Stimulated activated CD4-positive, alpha-beta T cell treated with anti-CD3 and anti-CD28 coated beads, Interleukin-15, amount 100 ng/mL, for 48 hours (primary cell): ENCODE measurements at regions not wholly inside any gene's neighbourhood (a gene's known extent, or its start where the extent isn't known, plus 50 kb on each side); places are given as distances from the start of the nearest gene placed in this dataset.
"Not testable (repeated sequence)": the region's sequence is repeated elsewhere in the genome, so short reads cannot be mapped to it uniquely, and the experiment has no call there.

Experiments used
- DNase-seq, 2 donors: peaks; one replicate each; pipeline ENCODE4 v3.0.0-alpha.2; 2020; ENCODE audit warnings: low read depth in 2 of 2

DNA sequence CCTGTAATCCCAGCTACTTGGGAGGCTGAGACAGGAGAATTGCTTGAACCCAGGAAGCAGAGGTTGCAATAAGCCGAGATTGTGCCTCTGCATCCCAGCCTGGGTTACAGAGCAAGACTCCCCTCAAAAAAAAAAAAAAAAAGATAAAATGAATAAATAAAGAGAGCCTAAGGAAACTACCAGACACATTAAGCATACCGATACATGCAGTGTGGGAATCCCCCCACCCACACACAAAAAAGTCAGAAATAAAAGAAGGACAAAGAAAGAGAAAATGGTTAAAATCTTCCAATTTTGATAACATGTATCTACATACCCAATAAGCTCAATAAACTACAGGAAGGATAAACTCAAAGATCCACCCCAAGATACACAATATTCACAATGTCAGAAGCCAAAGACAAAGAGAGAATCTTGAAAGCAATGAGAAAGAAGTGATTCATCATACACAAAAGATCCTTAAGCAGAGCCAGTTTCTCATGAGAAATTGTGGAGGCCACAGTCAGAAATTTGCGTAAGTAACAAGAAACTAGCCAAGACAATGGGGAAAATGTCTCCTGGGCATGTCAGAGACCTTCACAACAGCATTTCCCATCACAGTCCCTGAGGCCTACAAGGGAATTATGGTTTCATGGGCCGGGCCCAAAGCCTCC, 1197.0 kb downstream of the AMY1C start:
- no peak for DNase-seq

DNA sequence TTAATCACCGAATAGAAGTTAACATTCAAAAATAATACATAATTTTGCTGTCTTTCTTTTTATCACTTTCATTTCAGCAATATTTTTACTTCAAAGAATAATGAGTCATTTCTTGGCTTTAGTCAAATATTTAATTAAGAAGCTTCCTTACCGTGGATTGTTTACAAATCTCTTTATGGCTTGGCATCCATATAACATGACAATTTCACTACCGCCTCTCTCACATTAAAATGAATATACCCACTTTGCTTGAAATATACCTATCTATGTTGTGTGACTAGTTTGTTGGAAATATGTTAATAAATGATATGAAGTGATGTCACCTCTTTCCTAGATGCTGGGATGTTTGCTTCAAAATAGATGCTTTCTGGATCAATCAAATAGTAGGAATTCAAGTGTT, 1203.9 kb downstream of the AMY1C start:
- no peak for DNase-seq

DNA sequence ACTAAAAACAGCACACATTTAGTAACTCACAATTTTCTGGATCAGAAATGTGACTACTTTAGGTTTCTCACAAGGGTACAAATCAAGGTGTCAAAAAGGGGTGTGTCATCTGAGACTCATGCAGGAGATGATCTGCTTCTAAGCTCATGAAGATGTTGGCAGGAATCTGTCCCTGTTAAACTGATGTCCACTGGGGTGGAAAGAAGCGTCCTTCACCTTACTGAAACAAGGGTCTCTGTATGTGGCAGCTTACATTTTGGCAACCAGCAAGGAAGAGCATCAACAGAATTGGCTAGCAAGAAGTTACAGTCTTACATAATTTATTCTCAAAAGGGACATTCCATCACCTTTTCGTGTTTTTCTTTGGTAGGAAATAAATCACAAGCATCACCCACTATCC, 1223.8 kb downstream of the AMY1C start:
- no peak for DNase-seq

DNA sequence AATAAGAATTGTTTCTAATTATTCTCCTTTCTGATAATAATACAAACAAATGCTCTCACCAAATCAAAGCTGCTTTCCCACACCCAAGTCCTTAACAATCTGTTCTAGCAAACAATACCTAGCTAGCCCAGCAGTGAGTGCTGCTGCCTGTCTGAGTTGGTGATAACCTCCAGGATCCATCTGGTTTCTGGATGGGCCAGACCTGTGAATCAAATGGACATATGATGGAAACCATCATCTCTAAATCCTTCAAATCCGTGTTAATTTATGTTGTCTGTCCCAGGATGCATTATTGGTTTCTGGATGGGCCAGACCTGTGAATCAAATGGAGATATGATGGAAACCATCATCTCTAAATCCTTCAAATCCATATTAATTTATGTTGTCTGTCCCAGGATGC, 1230.0 kb downstream of the AMY1C start:
- no peak for DNase-seq

DNA sequence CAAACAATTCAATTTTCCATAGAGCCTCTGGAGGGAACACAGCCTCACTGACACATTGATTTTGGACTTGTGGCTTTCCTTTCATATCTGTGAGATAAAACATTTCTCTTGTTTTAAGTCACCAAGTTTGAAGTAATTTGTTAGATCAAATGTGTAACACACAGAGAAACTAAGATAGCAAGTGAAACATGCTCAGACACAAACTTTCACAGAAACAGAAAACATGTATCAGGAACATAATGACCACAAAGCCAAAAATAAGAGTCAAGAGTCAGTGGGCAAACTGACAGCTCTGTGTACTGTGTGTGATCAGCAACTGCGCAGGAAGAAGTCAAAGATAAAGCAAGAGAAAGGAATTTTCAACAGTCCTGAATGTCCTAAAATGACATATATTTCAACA, 1237.5 kb downstream of the AMY1C start:
- no peak for DNase-seq

DNA sequence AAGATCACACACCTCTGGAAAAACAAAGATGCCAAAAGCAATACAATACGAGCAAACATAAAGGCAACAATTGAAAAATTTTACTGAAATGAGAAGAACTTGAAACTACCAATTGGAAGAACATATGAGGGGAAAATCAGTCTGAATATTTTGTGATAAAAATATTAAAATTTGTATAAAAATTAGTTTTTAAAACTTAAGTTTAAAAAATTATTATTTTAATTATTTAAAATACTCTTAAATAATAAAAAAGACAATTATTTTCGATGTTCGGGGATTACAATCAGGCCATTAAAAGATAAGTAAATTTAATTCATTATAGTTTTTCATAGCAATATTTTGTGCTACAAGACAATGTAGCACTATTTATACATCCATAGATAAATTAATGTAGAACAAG, 1239.3 kb downstream of the AMY1C start:
- DNase-seq, result no peak

DNA sequence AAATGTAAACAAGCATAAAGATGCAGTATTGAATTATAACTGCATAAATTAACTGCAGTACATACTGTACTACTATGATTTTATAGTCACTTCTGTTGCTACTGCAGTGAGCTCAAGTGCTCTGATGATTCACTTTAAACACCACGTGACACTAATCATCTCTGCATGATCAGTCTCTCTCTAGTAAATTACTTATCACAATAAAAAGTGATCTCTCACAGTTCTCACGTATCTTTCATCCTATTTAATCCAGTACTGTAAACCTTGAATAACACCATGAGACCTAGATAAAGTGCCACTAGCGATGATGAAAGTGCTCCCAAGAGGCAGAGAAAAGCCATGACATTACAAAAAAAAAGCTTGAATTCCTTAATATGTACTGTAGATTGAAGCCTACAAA, 1242.0 kb downstream of the AMY1C start:
- no peak for DNase-seq

DNA sequence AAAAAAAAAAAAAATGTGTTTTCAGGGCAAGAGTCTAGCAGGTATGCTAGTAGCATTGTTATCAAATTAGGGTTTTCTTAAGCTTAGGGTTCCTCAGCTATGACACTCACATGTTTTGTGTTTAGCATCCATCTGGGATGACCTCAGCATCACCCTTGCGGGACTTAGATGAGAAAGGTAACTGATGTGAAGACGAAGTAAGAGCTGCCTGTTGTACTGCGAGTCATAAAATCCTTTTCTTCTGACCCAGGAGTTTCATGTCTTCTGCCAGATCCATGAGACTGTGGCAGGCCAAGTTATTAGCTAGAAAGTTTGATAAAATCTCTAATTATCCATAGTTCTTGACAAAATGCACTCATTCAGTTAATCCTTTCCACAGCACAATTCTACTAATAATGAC, 1251.1 kb downstream of the AMY1C start:
- DNase-seq, result no peak

DNA sequence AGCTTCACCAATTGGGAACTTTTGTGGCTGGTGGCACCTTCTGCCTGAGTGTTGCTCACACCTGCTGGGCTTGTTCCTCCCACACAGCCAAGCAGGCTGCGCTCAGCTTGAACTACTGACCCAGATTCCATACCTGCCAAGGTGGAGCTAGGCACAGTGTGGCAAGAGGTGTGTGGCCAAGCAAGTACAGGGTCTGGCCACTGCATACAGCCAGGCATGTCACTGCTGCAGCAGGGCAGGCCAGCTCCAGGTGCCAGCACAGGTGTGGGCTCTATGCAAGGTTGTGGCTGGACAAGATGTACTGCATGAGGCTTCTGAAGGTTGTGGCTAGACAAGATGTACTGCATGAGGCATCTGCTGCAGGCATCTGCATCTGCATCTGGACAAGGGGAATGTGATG, 1254.8 kb downstream of the AMY1C start:
- DNase-seq, result no peak

DNA sequence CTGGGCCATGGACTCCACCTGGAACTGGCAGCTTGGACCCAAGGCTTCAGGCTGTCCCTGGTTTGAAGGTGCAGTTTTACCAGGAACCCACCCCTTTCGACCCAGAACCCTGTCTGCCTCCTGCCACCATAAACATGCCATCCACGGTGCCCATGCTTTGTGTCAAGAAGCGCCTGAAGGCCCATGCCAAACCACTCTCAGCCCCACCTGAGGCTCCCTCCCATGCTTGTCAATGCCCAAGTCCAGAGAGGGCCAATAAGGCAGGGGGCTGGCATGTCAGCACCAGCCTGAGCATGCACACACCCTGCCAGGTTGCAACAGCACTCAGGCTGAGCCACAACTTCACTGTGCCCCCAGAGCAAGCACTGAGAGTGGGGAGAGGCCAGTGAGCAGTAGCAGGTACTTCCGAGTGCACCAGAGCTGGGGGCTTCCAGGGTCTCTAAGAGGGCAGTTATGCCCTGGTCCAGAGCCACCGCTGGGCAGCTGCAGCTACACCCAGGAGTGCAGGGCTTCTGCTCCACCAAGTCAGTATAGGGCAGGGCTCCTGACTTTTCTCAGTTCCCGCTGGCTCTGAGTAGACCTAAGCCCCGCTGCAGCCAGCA, 1256.0 kb downstream of the AMY1C start:
- no peak for DNase-seq

DNA sequence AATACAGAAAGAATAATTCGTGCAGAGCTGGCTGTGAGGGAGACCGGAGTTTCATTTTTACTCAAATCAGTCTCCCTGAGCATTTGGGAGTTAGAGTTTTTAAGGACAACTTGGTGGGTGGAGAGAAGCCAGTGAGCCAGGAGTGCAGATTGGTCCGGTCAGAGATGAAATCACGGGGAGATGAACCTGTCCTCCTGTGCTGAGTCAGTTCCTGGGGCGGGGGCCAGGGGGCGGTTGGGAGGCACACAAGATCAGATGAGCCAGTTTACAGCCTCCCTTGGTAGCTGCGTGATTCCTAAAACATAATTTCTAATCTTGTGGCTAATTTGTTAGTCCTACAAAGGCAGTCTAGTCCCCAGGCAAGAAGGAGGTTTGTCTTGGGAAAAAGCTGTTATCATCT, 1267.9 kb downstream of the AMY1C start:
- no peak for DNase-seq

DNA sequence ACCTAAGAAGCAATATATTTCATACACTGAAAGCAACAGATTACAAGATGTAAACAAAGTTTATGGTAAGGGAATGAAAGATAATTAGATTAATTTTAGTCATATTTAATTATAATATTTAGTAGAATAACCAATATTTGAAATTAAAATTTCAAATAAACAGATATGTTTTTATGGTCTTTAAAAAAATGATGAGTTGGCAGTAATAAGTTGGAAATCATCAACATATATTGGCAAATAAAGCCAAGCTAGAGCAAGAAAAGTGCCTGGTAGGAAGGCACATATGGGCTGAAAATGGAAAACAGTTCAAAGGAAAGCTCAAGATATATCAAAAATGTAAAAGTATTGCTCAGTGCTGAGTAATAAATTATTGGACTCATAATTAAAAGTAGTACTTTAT, 1274.0 kb downstream of the AMY1C start:
- no peak for DNase-seq

DNA sequence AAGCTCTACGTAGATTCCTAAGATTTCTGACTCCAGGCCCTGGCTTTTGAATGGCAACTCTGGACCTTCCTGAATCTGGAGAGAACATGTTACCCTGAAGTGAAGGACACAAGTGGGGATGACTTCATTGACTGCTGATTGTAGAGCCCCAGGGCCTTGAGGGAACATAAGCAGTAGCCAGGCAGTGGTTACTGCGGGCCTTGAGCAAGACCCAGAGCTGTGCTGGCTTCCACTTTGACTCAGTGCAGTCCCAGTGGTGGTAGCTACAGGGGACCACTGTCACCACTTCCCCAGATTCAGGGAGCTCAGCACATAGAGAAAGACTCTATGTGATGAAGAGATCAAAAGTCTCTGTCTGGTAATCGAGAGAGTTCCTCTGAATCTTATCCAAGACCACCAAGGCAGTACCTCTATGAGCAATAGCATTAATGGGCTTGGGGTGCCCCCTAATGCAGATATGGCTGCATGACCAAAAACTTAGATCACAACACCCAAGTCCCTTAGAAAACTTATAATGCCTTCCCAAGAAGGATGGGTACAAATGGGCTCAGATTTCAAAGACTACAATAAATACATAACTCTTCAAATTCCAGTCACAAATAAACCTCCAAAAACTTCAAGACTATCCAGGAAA, 1278.3 kb downstream of the AMY1C start:
- DNase-seq, result no peak

DNA sequence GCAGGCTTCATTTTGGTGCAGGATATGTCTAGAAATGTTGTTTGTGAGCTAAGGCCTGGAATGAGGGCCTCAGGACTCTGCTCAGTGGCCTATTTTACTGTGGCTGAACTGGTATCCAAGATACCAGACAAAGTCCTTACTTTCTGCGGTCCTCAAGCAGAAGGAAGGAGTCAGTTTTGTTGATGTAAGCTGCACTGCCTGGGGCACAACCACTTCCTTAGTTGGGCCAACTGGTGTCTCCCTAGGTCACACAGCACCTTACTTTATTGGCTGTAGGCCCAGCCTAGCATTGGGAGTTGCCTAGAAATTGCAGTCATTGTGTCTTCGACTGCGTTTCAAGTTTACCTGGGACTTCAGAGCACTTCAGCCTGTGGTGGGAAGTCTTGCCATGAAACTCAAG, 1322.7 kb downstream of the AMY1C start:
- DNase-seq, result no peak

DNA sequence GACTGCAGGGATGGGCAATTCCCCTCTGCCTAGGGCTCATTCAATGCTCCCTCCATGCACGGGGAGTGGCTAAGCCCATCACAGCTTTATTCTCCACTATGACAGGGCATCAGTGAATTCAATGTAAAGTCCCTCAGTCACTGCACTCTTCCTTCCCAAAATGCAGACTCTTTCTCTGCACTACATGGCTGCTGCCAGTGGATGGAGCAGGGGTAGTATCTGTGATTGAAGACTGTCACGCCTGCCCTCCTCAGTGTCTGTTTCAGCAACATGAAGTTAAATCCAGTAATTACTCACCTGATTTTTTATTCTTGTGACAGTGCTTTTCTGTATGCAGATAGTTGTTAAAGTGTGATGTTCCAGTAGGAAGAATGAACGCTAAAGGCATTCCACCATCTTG, 1323.2 kb downstream of the AMY1C start:
- no peak for DNase-seq

DNA sequence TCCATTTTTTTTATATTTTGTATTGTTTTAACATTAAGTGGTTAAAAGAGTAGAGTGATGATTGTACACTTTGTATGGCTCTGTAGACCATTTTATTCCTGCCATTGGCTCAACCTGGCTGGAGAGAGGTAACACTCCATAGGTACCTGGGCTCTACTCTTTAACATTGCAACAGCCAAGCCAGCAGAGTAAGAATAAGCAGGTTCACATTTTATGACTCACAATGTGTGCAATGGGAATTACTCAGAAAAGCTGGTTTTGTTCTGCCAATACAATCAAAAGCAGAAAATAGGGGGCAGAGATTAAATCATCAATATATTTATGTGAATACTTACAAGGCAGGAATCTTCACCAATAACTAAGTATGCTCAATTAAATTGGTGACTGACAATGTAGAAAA, 1324.0 kb downstream of the AMY1C start:
- DNase-seq, result no peak

DNA sequence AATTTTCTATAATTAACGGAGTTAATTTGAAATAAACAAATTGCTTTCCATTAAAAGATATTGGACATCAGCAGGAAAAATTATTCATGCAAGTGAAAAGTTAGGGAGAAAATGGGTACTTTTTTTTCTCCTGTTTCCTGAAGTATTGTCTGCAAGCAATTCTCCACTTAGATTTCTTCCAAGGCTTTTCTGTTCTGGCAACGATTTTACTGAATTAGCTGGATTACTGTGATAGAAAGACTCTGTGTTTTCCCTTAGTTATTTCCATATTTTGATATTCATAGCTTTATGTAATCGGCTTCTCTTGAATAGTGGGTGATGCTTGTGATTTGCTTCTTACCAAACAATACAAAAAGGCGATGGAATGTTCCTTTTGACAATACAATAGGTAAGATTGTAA, 1333.9 kb downstream of the AMY1C start:
- DNase-seq, result no peak

DNA sequence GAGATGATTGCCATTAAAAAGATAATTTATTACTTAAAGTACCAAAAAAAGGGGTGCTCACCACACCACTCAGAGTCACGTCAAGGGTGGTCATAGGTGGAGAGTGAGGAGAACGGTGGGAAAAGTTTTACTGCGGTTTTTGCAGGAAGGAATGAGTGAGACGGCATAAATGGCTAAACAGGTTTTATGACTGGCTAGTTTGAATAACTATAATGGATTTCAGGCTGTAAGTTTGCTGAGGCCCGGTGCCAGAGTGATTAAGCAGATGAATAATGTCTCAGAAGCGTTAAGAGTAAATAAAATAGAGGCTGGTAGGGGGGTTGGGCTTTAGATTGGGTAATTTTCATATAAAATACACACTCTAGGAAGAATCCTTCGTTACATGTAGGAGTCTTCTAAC, 1337.8 kb downstream of the AMY1C start:
- no peak for DNase-seq

DNA sequence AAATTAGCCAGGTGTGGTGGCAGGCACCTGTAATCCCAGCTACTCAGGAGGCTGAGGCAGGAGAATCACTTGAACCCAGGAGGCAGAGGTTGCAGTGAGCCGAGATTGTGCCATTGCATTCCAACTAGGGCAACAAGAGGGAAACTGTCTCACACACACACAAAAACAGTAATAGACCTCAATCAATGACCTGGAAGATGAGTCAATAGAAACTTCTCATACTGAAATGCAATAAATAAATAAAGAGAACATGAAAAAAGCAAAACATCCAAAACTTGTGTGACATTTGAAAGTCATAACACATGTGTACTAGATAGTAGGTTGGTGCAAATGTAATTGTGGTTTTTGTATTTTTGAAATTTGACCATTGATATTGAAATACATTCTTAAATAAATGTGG, 1338.5 kb downstream of the AMY1C start:
- no peak for DNase-seq

DNA sequence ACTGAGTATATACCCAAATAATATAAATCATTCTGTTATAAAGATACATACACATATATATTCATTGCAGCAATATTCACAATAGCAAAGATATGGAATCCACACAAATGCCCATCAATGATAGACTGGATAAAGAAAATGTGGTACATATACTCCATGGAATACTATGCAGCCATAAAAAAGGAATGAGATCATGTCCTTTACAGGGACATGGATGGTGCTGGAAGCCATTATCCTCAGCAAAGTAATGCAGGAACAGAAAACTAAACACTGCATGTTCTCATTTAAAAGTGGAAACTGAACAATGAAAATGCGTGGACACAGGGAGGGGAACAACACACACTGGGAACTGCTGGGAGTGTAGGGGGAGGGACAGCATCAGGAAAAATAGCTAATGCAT, 1344.2 kb downstream of the AMY1C start:
- not testable (repeated sequence) for DNase-seq

DNA sequence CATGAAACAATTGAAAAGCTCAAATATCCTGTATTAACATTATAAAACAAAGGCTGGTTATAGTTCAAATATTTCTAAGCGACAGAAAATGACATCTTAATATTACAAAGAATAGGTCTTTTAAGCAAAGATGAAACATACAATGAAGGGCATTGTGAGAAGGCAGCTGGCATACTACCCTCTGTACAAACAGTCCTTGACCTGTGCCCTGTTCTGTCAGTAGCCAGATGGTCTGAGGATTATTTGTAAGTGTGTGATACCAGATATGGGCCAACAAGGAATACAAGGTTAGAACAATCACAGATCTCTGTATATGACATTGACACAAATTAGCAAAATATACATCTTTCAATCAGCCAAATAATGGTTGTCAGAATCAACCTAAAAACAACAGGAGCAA, 1350.4 kb downstream of the AMY1C start:
- no peak for DNase-seq

DNA sequence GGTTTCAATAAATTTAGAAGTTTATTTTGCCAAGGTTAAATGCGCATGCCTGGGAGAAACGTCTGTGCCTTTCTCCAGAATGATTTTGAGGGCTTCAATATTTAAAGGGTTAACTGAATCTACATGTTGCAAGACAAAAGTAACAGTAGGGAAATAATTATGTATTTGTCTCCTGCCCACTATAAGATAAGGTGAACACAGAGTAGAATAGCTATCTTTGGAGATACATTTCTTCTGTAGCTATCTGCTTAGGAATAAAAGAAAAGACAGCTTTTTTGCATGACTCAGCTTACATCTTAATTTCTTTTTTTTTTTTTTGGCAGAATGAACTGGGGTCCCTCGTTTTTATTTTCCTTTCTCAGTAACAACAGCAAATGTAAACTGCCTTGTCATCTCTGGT, 1351.6 kb downstream of the AMY1C start:
- DNase-seq, result no peak

DNA sequence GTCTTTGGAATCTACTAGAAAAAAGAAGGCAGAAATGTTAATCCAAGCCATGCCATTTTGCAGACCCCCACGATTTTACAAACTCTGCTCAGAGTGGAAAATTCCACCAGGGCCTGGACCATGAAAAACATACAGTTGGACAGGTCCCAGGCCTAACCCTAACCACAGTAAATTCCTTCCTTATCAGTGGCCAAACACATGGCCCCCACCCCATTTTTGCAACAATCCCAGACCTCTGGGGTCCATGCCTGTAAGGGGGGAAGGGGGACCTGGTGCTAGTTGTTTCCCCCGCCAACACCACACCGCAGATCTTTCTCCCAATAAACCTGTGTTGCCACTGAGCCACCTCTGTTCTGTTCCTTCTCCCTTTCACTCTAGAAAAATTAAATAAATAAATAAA, 1352.7 kb downstream of the AMY1C start:
- DNase-seq, result no peak

DNA sequence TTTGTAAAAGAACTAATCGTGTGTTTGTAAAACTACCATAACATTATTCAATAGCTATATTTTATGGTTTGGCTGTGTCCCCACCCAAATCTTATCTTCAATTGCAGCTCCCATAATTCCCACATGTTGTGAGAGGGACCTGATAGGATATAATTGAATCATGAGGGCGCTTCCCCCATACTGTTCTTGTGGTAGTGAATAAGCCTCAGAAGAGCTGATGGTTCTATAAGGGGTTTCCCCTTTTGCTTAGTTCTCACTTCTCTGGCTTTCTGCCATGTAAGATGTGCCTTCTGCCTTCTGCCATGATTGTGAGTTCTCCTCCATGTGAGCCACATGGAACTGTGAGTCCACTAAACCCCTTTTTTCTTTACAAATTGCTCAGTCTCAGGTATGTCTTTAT, 1372.3 kb downstream of the AMY1C start:
- no peak for DNase-seq
